Skeletal muscle tissue (tissue), 3 donors: ENCODE measurements at regions not wholly inside any gene's neighbourhood (a gene's known extent, or its start where the extent isn't known, plus 50 kb on each side); places are given as distances from the start of the nearest gene placed in this dataset.

Experiments
- H3K27ac ChIP-seq: one replicate; pipeline ENCODE4 v1.7.0; 2013; ENCODE audit warnings: mild to moderate bottlenecking, low read depth, low read length, inconsistent platforms
- H3K27me3 ChIP-seq, 3 donors: one replicate each; pipeline ENCODE4 v1.7.0; 2013; ENCODE audit warnings: low read length in 3 of 3; ENCODE audit not compliant: control insufficient read depth in 3 of 3, insufficient read depth in 3 of 3
- H3K36me3 ChIP-seq, 3 donors: one replicate each; pipeline ENCODE4 v1.7.0; 2013; ENCODE audit warnings: low read length in 3 of 3; ENCODE audit not compliant: control insufficient read depth in 3 of 3, insufficient read depth in 3 of 3
- H3K4me1 ChIP-seq, 3 donors: one replicate each; pipeline ENCODE4 v1.7.0; 2013; ENCODE audit warnings: low read length in 3 of 3, mild to moderate bottlenecking in 3 of 3; ENCODE audit not compliant: control insufficient read depth in 3 of 3, insufficient read depth in 3 of 3
- H3K4me3 ChIP-seq, 3 donors: one replicate each; pipeline ENCODE4 v1.7.0; 2013; ENCODE audit warnings: low read length in 3 of 3
- H3K9ac ChIP-seq, 3 donors: one replicate each; pipeline ENCODE4 v1.7.0; 2013; ENCODE audit warnings: low read length in 3 of 3, mild to moderate bottlenecking in 3 of 3, moderate library complexity in 2 of 3, low read depth in 1 of 3
- H3K9me3 ChIP-seq, 3 donors: one replicate each; pipeline ENCODE4 v1.7.0; 2013; ENCODE audit warnings: low read length in 3 of 3; ENCODE audit not compliant: control insufficient read depth in 3 of 3
- donor health status: Osteomylitis.

GRCh38 chr10:65196111-65196510 lies 1674.9 kb downstream of the REEP3 start:
- H3K4me1 ChIP-seq: no peaks in the 10 kb centered on the region
- no peaks in the 10 kb centered on the region for H3K27me3 ChIP-seq

GRCh38 chr10:65197935-65198334 lies 1676.7 kb downstream of the REEP3 start:
- H3K4me1 ChIP-seq: no peaks in the 10 kb centered on the region
- no peak overlapping the region for H3K9ac ChIP-seq
- no peaks in the 10 kb centered on the region for H3K27me3 ChIP-seq
- no peak overlapping the region for H3K4me3 ChIP-seq
- no peaks in the 10 kb centered on the region for H3K36me3 ChIP-seq
- H3K9me3 ChIP-seq: no peaks in the 10 kb centered on the region
- no peak overlapping the region for H3K27ac ChIP-seq

More at GRCh38 chr10:65196111-65196510, 1674.9 kb downstream of the REEP3 start:
- Histone ChIP-seq H3K27ac (no peak overlapping the region), H3K36me3 (no peaks in the 10 kb centered on the region), H3K9ac (no peak overlapping the region), H3K4me3 (no peak overlapping the region), H3K9me3 (no peaks in the 10 kb centered on the region)

GRCh38 chr10:65201491-65201890 lies 1680.3 kb downstream of the REEP3 start:
- H3K9ac ChIP-seq: no peak overlapping the region
- no peaks in the 10 kb centered on the region for H3K4me1 ChIP-seq
- H3K4me3 ChIP-seq: no peak overlapping the region
- H3K27me3 ChIP-seq: no peaks in the 10 kb centered on the region
- H3K9me3 ChIP-seq: no peaks in the 10 kb centered on the region
- H3K36me3 ChIP-seq: no peaks in the 10 kb centered on the region
- no peak overlapping the region for H3K27ac ChIP-seq

GRCh38 chr10:65204999-65205398 lies 1683.8 kb downstream of the REEP3 start:
- no peaks in the 10 kb centered on the region for H3K36me3 ChIP-seq
- H3K27me3 ChIP-seq: no peaks in the 10 kb centered on the region
- no peaks in the 10 kb centered on the region for H3K9me3 ChIP-seq
- no peak overlapping the region for H3K4me3 ChIP-seq
- no peak overlapping the region for H3K27ac ChIP-seq
- no peaks in the 10 kb centered on the region for H3K4me1 ChIP-seq
- no peak overlapping the region for H3K9ac ChIP-seq

GRCh38 chr10:65213170-65213569 lies 1692.0 kb downstream of the REEP3 start:
- H3K9ac ChIP-seq: no peak overlapping the region
- H3K27ac ChIP-seq: no peak overlapping the region
- H3K4me3 ChIP-seq: no peak overlapping the region
- H3K36me3 ChIP-seq: no peaks in the 10 kb centered on the region
- no peaks in the 10 kb centered on the region for H3K9me3 ChIP-seq
- no peaks in the 10 kb centered on the region for H3K4me1 ChIP-seq
- no peaks in the 10 kb centered on the region for H3K27me3 ChIP-seq

GRCh38 chr10:65219444-65219843 lies 1698.2 kb downstream of the REEP3 start:
- H3K4me1 ChIP-seq: no peaks in the 10 kb centered on the region
- H3K36me3 ChIP-seq: no peaks in the 10 kb centered on the region
- no peak overlapping the region for H3K4me3 ChIP-seq
- H3K27ac ChIP-seq: no peak overlapping the region
- no peaks in the 10 kb centered on the region for H3K27me3 ChIP-seq
- H3K9ac ChIP-seq: no peak overlapping the region
- no peaks in the 10 kb centered on the region for H3K9me3 ChIP-seq

- Histone ChIP-seq H3K27ac (no peak overlapping the region), H3K4me3 (no peak overlapping the region), H3K4me1 (no peaks in the 10 kb centered on the region), H3K9me3 (no peaks in the 10 kb centered on the region), H3K36me3 (no peaks in the 10 kb centered on the region), H3K27me3 (no peaks in the 10 kb centered on the region), H3K9ac (no peak overlapping the region)
Measured at GRCh38 chr10:65231148-65231547, 1694.7 kb upstream of the LRRTM3 start.

GRCh38 chr10:65234261-65234660 lies 1691.6 kb upstream of the LRRTM3 start:
- Histone ChIP-seq H3K9ac (no peak overlapping the region), H3K4me1 (no peaks in the 10 kb centered on the region), H3K36me3 (no peaks in the 10 kb centered on the region)

GRCh38 chr10:65235266-65235665 lies 1690.6 kb upstream of the LRRTM3 start:
- Histone ChIP-seq H3K9me3 (no peaks in the 10 kb centered on the region), H3K36me3 (no peaks in the 10 kb centered on the region), H3K4me1 (no peaks in the 10 kb centered on the region), H3K27me3 (no peaks in the 10 kb centered on the region), H3K4me3 (no peak overlapping the region), H3K9ac (no peak overlapping the region), H3K27ac (no peak overlapping the region)

More at GRCh38 chr10:65234261-65234660, 1691.6 kb upstream of the LRRTM3 start:
- Histone ChIP-seq H3K27me3 (no peaks in the 10 kb centered on the region), H3K27ac (no peak overlapping the region), H3K4me3 (no peak overlapping the region), H3K9me3 (no peaks in the 10 kb centered on the region)

- no peaks in the 10 kb centered on the region for H3K27me3 ChIP-seq
- H3K27ac ChIP-seq: no peak overlapping the region
- no peak overlapping the region for H3K9ac ChIP-seq
- no peak overlapping the region for H3K4me3 ChIP-seq
- no peaks in the 10 kb centered on the region for H3K36me3 ChIP-seq
- no peaks in the 10 kb centered on the region for H3K4me1 ChIP-seq
- H3K9me3 ChIP-seq: no peaks in the 10 kb centered on the region
Measured at GRCh38 chr10:65235846-65236245, 1690.0 kb upstream of the LRRTM3 start.

GRCh38 chr10:65265451-65265954 lies 1660.3 kb upstream of the LRRTM3 start:
- Histone ChIP-seq H3K27me3 (no peaks in the 10 kb centered on the region), H3K36me3 (no peaks in the 10 kb centered on the region), H3K4me1 (no peaks in the 10 kb centered on the region), H3K9ac (no peak overlapping the region), H3K4me3 (no peak overlapping the region), H3K9me3 (no peaks in the 10 kb centered on the region), H3K27ac (no peak overlapping the region)
